ENCODE measurements at regions not wholly inside any gene's neighbourhood (a gene's known extent, or its start where the extent isn't known, plus 50 kb on each side); places are given as distances from the start of the nearest gene placed in this dataset.
A peak's percentile ranks its signal among the peaks of the same experiment; 100 is the strongest.

DNA sequence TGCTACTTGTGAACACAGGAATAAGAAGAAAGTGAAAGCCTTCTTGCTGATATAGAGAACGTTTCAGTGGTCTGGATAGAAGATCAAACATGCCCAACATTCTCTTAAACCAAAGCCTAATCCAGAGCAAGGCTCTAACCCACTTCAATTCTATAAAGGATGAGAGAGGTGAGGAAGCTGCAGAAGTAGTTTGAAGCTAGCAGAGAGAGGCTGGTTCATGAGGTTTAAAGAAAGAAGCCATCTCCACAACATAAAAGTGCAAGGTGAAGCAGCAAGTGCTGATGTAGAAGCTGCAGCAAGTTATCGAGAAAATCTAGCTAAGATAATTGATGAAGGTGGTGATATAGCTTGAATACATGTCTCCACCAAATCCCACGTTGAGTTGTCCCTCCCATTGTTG, 383.3 kb upstream of the ASIC2 start:
- H3K4me3 ChIP-seq (ENCODE audit: low read depth, low read length) = no peak overlapping the region
- TF ChIP-seq, protein P1, sequence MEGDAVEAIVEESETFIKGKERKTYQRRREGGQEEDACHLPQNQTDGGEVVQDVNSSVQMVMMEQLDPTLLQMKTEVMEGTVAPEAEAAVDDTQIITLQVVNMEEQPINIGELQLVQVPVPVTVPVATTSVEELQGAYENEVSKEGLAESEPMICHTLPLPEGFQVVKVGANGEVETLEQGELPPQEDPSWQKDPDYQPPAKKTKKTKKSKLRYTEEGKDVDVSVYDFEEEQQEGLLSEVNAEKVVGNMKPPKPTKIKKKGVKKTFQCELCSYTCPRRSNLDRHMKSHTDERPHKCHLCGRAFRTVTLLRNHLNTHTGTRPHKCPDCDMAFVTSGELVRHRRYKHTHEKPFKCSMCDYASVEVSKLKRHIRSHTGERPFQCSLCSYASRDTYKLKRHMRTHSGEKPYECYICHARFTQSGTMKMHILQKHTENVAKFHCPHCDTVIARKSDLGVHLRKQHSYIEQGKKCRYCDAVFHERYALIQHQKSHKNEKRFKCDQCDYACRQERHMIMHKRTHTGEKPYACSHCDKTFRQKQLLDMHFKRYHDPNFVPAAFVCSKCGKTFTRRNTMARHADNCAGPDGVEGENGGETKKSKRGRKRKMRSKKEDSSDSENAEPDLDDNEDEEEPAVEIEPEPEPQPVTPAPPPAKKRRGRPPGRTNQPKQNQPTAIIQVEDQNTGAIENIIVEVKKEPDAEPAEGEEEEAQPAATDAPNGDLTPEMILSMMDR (IDR thresholded peaks at IDR 0.05; ENCODE audit: low read depth, low read length, missing control alignments) = no peak
- no peak for DNase-seq (ENCODE audit: low read depth)

GRCh38 chr17:33679595-33679994, 386.5 kb upstream of the ASIC2 start:
- TF ChIP-seq, protein P1 (IDR thresholded peaks at IDR 0.05; ENCODE audit: low read depth, low read length, missing control alignments) = no peak
- no peak overlapping the region for H3K4me3 ChIP-seq (ENCODE audit: low read depth, low read length)
- no peak for DNase-seq (ENCODE audit: low read depth)

GRCh38 chr17:33680472-33680871, 387.4 kb upstream of the ASIC2 start:
- H3K4me3 ChIP-seq (ENCODE audit: low read depth, low read length) = no peak overlapping the region
- DNase-seq (ENCODE audit: low read depth) = no peak
- TF ChIP-seq, protein P1 (IDR thresholded peaks at IDR 0.05; ENCODE audit: low read depth, low read length, missing control alignments) = no peak

GRCh38 chr17:33682599-33682998, 389.5 kb upstream of the ASIC2 start:
- TF ChIP-seq, protein P1 (IDR thresholded peaks at IDR 0.05; ENCODE audit: low read depth, low read length, missing control alignments) = no peak
- H3K4me3 ChIP-seq (ENCODE audit: low read depth, low read length) = no peak overlapping the region
- DNase-seq (ENCODE audit: low read depth) = no peak

DNA sequence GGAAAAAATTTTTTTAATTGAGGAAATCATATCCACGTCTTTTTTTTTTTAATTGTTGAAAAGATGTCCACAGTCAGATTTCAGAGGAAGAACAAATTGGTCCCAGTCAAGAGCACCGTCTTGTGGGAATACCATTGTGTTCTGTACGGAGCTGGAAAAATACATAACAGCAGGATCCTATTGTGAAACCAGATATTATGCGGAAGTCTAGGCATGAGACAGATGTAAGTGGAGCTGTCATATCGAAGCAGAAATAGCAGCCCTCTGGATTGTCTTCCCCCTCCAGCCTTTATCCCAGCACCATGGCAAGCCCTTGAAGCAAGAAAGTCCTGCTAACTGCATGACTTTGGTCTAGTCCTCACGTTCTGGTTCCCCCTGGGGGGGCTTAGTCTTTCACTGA, 391.6 kb upstream of the ASIC2 start:
- TF ChIP-seq, protein P1 (IDR thresholded peaks at IDR 0.05; ENCODE audit: low read depth, low read length, missing control alignments) = no peak
- no peak overlapping the region for H3K4me3 ChIP-seq (ENCODE audit: low read depth, low read length)
- no peak for DNase-seq (ENCODE audit: low read depth)

- H3K4me3 ChIP-seq (ENCODE audit: low read depth, low read length) = no peak overlapping the region
- TF ChIP-seq, protein P1 (IDR thresholded peaks at IDR 0.05; ENCODE audit: low read depth, low read length, missing control alignments) = peak; percentile 80
- DNase-seq (ENCODE audit: low read depth) = no peak
Observed at GRCh38 chr17:33686171-33686570, 393.1 kb upstream of the ASIC2 start.

DNA sequence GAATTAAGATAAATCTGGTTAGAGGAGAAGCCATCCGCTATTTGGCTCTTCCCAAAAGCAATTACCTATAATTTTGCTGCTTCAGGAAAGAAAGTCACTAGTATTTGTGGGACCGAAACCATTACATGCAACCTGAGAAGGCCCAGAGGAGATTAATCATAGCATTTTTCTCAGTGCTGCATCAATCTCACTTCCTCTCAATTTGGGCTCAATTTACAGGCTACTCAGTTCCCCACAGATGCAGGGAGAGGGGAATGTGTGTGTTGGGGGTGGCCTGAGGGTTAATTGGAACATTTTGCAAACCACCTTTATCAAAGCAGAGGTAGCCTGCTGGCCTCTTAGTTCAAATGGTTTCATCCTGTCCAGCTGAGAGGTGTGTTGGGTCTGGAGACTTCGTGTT, 394.7 kb upstream of the ASIC2 start:
- DNase-seq (ENCODE audit: low read depth) = no peak
- TF ChIP-seq, protein P1 (IDR thresholded peaks at IDR 0.05; ENCODE audit: low read depth, low read length, missing control alignments) = no peak

More for the DNA sequence above, 394.7 kb upstream of the ASIC2 start:
- H3K4me3 ChIP-seq (ENCODE audit: low read depth, low read length) = no peak overlapping the region

Data from GM12864 (cell line).